ENCODE measurements at regions not wholly inside any gene's neighbourhood (a gene's known extent, or its start where the extent isn't known, plus 50 kb on each side); places are given as distances from the start of the nearest gene placed in this dataset.

GRCh38 chr12:116376354-116377193, 99.1 kb upstream of the MED13L start:
- TF ChIP-seq POLR2AphosphoS5 (IDR thresholded peaks at IDR 0.05; ENCODE audit: low read depth, low read length) (no peak; the same call in 1 of the 2 replicates), CTCF (IDR thresholded peaks at IDR 0.05) (no peak)

Measured in Panc1 (cell line).